Brain microvascular endothelial cell (primary cell): ENCODE measurements at regions not wholly inside any gene's neighbourhood (a gene's known extent, or its start where the extent isn't known, plus 50 kb on each side); places are given as distances from the start of the nearest gene placed in this dataset.

Experiments
- DNase-seq: peaks from one replicate; pipeline ENCODE4 v3.0.0-alpha.2; 2020
- H3K27ac ChIP-seq: fragments of 250-450 bp; sonication (Bioruptor Pico); 2 replicates; pipeline ENCODE4 v1.5.1; 2020; ENCODE audit warnings: mild to moderate bottlenecking, moderate library complexity
- H3K27me3 ChIP-seq: fragments of 250-450 bp; sonication (Bioruptor Pico); replicated peaks from 2 replicates; pipeline ENCODE4 v1.5.1; 2020; ENCODE audit warnings: mild to moderate bottlenecking
- H3K36me3 ChIP-seq: fragments of 250-450 bp; sonication (Bioruptor Pico); replicated peaks from 2 replicates; pipeline ENCODE4 v1.5.1; 2020; ENCODE audit warnings: mild to moderate bottlenecking
- H3K4me3 ChIP-seq: 2 replicates; pipeline ENCODE4 v1.5.1; 2011; ENCODE audit warnings: low read depth, mild to moderate bottlenecking, control low read depth, low read length, moderate library complexity
- CTCF ChIP-seq: IDR thresholded peaks from 2 replicates; pipeline ENCODE4 v1.5.1; 2011; ENCODE audit warnings: low read depth, mild to moderate bottlenecking, moderate library complexity, low read length, control low read depth, inconsistent platforms; ENCODE audit errors: missing control alignments
- in situ Hi-C: cut with HindIII; loops from 2 replicates; pipeline ENCODE4 v1.10.0; 2017; ENCODE audit warnings: low sequenced_read_pairs, low pct_ligation_motif_present

GRCh38 chr16:64138621-64139020 is 983.2 kb downstream of the CDH11 start:
- no peak for DNase-seq
- in situ Hi-C loops = no loop called here
- no peak overlapping the region for H3K4me3 ChIP-seq
- no peak overlapping the region for H3K27ac ChIP-seq
- no peaks in the 10 kb centered on the region for H3K27me3 ChIP-seq
- TF ChIP-seq CTCF = no peak
- H3K36me3 ChIP-seq = no peaks in the 10 kb centered on the region

GRCh38 chr16:64138006-64138405 is 983.9 kb downstream of the CDH11 start:
- in situ Hi-C loops = no loop called here
- TF ChIP-seq CTCF = no peak
- no peaks in the 10 kb centered on the region for H3K27me3 ChIP-seq
- no peak overlapping the region for H3K4me3 ChIP-seq
- no peak for DNase-seq
- H3K36me3 ChIP-seq = no peaks in the 10 kb centered on the region
- no peak overlapping the region for H3K27ac ChIP-seq

- no peaks in the 10 kb centered on the region for H3K36me3 ChIP-seq
- no peak for DNase-seq
- no peak overlapping the region for H3K4me3 ChIP-seq
- no peak overlapping the region for H3K27ac ChIP-seq
- no peak for TF ChIP-seq CTCF
- no peaks in the 10 kb centered on the region for H3K27me3 ChIP-seq
- in situ Hi-C loops = no loop called here
These were observed 985.1 kb downstream of the CDH11 start for GRCh38 chr16:64136743-64137142.

- no peaks in the 10 kb centered on the region for H3K36me3 ChIP-seq
- in situ Hi-C loops = no loop called here
- H3K27me3 ChIP-seq = no peaks in the 10 kb centered on the region
- no peak for DNase-seq
- H3K27ac ChIP-seq = no peak overlapping the region
- H3K4me3 ChIP-seq = no peak overlapping the region
- TF ChIP-seq CTCF = no peak
These were observed 985.5 kb downstream of the CDH11 start for GRCh38 chr16:64136314-64136713.

- H3K4me3 ChIP-seq = no peak overlapping the region
- H3K36me3 ChIP-seq = no peaks in the 10 kb centered on the region
- TF ChIP-seq CTCF = no peak
- no peak for DNase-seq
- in situ Hi-C loops = no loop called here
- H3K27ac ChIP-seq = no peak overlapping the region
- no peaks in the 10 kb centered on the region for H3K27me3 ChIP-seq
These were observed 988.5 kb downstream of the CDH11 start for GRCh38 chr16:64133366-64133765.

- H3K27me3 ChIP-seq = no peaks in the 10 kb centered on the region
- no peak for TF ChIP-seq CTCF
- in situ Hi-C loops = no loop called here
- no peak overlapping the region for H3K4me3 ChIP-seq
- H3K36me3 ChIP-seq = no peaks in the 10 kb centered on the region
- DNase-seq = no peak
- H3K27ac ChIP-seq = no peak overlapping the region
These were observed 989.0 kb downstream of the CDH11 start for GRCh38 chr16:64132759-64133361.
